T-helper 1 cell treated with Interleukin-12 subunit alpha and Interleukin-12 subunit beta and Interleukin-4 antibody, amounts not matched to agents 30 μg/mL and 1 μg/mL, for 36 hours (primary cell): ENCODE measurements at regions not wholly inside any gene's neighbourhood (a gene's known extent, or its start where the extent isn't known, plus 50 kb on each side); places are given as distances from the start of the nearest gene placed in this dataset.

Experiments
- H3K27ac Mint-ChIP-seq: one replicate; pipeline ENCODE4 v1.8.0; 2021; ENCODE audit warnings: mild to moderate bottlenecking, mixed read lengths
- H3K27me3 Mint-ChIP-seq: one replicate; pipeline ENCODE4 v1.8.0; 2021; ENCODE audit warnings: low read depth, mixed read lengths
- H3K36me3 Mint-ChIP-seq: one replicate; pipeline ENCODE4 v1.8.0; 2021; ENCODE audit warnings: low read depth, mixed read lengths
- H3K4me1 Mint-ChIP-seq: one replicate; pipeline ENCODE4 v1.8.0; 2021; ENCODE audit warnings: low read depth, mixed read lengths
- H3K4me3 Mint-ChIP-seq: one replicate; pipeline ENCODE4 v1.8.0; 2021; ENCODE audit warnings: mild to moderate bottlenecking, moderate library complexity, mixed read lengths
- H3K9me3 Mint-ChIP-seq: one replicate; pipeline ENCODE4 v1.8.0; 2021; ENCODE audit warnings: mixed read lengths

DNA sequence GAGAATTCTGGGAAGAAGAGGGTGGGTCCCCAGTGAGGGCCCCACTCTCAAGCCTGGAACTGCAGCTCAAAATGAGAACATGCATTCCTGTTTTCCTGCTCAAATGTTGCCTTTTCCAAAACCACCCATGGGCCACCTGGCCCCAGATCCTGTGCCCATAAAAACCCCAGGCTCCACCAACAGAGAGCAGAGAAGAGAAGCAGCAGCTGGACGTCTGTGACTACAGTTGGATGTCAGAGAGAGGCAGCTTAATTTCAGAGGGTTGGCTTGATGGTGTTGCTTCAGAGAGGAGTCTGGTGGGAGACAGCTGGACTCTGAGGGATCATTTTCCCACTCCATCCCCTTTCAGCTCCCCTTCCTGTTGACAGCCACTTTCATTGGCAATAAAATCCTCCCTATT is 256.4 kb downstream of the FZD1 start:
- no peaks in the 10 kb centered on the region for H3K36me3 Mint-ChIP-seq
- H3K27me3 Mint-ChIP-seq = no peaks in the 10 kb centered on the region
- H3K4me1 Mint-ChIP-seq = no peaks in the 10 kb centered on the region
- no peaks in the 10 kb centered on the region for H3K9me3 Mint-ChIP-seq
- no peak overlapping the region for H3K4me3 Mint-ChIP-seq
- H3K27ac Mint-ChIP-seq = no peak overlapping the region

- no peaks in the 10 kb centered on the region for H3K4me1 Mint-ChIP-seq
- H3K9me3 Mint-ChIP-seq = peaks cover 18% of the 10 kb centered on the region
- H3K36me3 Mint-ChIP-seq = no peaks in the 10 kb centered on the region
- no peaks in the 10 kb centered on the region for H3K27me3 Mint-ChIP-seq
- no peak overlapping the region for H3K27ac Mint-ChIP-seq
- no peak overlapping the region for H3K4me3 Mint-ChIP-seq
Observed at GRCh38 chr7:91526404-91526803, 262.2 kb downstream of the FZD1 start.

GRCh38 chr7:91527460-91527859 is 263.2 kb downstream of the FZD1 start:
- H3K27me3 Mint-ChIP-seq = no peaks in the 10 kb centered on the region
- no peak overlapping the region for H3K4me3 Mint-ChIP-seq
- no peaks in the 10 kb centered on the region for H3K4me1 Mint-ChIP-seq
- H3K27ac Mint-ChIP-seq = no peak overlapping the region
- no peaks in the 10 kb centered on the region for H3K36me3 Mint-ChIP-seq
- H3K9me3 Mint-ChIP-seq = peaks cover 18% of the 10 kb centered on the region

DNA sequence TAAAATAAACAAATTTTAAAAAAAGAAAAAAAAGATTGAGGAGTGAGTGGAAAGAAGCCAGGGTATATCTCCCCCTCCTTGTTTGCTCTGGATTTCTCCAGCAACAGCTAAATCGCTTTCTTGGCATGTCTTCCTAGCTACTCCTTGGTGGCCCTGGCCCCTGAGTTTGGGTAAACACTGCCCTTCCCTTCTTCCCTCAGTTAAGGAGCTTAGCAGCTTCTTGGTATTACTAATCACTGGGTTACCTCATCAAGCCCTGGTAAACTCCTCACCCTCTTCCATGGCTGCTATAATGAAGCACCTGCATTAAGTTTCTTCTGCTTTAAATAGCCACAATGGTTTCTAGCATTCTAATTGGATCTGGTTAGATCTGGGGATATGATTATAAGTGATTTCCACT is 269.8 kb downstream of the FZD1 start:
- Mint-ChIP-seq H3K4me1 (no peaks in the 10 kb centered on the region), H3K27me3 (no peaks in the 10 kb centered on the region), H3K36me3 (no peaks in the 10 kb centered on the region)

DNA sequence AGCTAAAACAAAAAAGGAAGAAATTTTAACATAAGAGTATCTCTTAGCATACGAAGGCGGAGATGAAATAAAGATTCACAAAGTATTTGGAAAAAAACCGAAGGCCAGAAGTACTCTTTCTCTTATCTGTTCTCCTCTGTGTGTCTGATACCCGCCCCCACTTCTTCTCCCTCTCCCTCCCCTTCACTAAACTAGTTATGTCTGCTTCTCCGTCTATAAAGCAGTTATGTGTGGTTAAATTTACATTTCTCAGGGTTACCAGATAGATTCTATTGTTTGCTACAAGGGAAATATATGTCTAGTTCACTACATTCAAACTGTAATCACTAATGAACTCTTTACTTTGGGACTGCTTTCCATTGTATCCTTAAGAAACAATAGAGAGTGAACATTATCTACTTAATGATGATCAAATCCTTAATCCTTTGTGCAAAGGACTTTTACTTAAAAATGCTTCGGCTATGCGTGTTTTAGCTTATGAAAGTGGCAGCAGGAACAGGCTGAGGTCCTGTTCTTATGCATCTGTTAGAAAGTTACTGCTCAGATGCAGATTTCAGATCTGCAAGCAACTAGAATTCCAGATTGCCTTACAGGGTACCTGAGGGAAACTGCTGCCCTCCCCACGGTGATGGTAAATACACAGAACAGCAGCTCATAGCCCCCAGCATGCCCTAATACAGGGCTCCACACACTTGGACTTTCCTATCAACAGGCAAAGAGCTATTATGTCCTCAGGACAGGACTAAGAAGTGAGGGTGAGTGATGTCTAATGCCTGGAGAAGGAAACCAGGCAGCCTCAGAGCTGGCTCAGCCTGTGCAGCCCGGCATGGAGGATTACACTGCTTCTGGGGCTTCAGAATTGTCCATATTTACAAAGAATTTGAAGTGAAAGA is 273.3 kb downstream of the FZD1 start:
- Mint-ChIP-seq H3K27ac (no peak overlapping the region), H3K4me1 (no peaks in the 10 kb centered on the region), H3K27me3 (no peaks in the 10 kb centered on the region), H3K36me3 (no peaks in the 10 kb centered on the region), H3K9me3 (peaks cover 4% of the 10 kb centered on the region), H3K4me3 (no peak overlapping the region)

More for the DNA sequence above, 269.8 kb downstream of the FZD1 start:
- Mint-ChIP-seq H3K4me3 (no peak overlapping the region), H3K9me3 (peaks cover 18% of the 10 kb centered on the region), H3K27ac (no peak overlapping the region)

DNA sequence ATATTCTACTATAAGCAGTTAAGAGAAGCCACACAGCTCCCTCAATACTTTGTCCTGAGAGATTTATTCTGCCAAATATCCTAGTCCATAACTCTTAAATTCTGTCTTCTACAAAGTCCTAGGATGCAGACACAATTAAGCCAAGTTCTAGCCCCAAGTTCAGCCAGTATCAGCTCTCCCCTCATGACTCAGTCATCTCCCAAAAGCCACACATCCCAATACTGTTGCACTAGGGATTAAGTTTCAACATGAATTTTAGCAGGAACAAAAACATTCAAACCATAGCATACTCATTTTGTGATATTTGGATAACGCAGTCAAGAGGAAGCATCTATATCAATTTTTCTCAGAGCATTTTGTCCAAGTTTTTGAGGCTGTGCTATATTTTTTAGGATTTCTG is 277.4 kb downstream of the FZD1 start:
- Mint-ChIP-seq H3K4me1 (no peaks in the 10 kb centered on the region), H3K27me3 (no peaks in the 10 kb centered on the region), H3K4me3 (no peak overlapping the region), H3K36me3 (no peaks in the 10 kb centered on the region), H3K9me3 (no peaks in the 10 kb centered on the region), H3K27ac (no peak overlapping the region)

- Mint-ChIP-seq H3K36me3 (no peaks in the 10 kb centered on the region), H3K9me3 (no peaks in the 10 kb centered on the region), H3K4me3 (no peak overlapping the region), H3K27ac (no peak overlapping the region), H3K4me1 (no peaks in the 10 kb centered on the region), H3K27me3 (no peaks in the 10 kb centered on the region)
Observed at GRCh38 chr7:91543646-91544045, 279.4 kb downstream of the FZD1 start.

DNA sequence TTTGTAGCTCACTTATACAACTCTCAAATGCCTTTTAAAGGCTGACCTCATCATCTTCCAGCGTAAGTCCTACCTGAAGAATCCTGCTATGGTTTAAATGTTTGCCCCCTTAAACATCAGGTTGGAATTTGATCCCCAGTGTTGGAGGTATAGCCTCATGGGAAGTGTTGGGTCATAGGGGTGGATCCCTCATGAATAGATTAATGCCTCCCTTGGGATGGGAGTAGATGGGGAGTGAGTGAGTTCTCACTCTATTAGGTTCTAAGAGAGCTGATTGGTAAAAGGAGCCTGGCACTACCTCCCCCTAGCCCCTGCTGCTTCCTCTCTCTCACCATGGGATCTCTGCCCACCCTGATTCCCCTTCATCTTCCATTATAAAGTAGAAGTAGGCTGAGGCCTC is 285.6 kb downstream of the FZD1 start:
- H3K4me3 Mint-ChIP-seq = no peak overlapping the region
- H3K4me1 Mint-ChIP-seq = no peaks in the 10 kb centered on the region
- no peaks in the 10 kb centered on the region for H3K27me3 Mint-ChIP-seq
- no peaks in the 10 kb centered on the region for H3K36me3 Mint-ChIP-seq
- no peaks in the 10 kb centered on the region for H3K9me3 Mint-ChIP-seq
- no peak overlapping the region for H3K27ac Mint-ChIP-seq

DNA sequence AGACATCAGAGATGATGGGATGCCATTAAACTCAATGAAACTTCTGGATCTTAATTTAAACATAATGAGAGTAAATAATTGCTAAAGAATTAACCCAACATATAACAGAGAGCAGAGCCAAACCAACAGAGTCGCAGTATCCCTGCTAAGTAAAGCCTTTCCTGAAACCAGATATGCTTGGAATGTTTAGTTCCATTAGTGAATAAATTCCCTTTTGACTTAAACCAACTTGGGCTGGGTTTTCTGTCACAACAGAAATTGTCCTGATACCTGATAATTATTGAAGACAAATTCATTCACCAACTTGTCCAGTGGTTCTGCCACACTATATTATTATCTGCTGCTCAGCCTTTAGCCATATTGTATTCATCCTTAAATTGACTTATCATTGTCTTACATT is 286.7 kb downstream of the FZD1 start:
- Mint-ChIP-seq H3K9me3 (no peaks in the 10 kb centered on the region), H3K4me3 (no peak overlapping the region), H3K36me3 (no peaks in the 10 kb centered on the region), H3K4me1 (no peaks in the 10 kb centered on the region), H3K27ac (no peak overlapping the region), H3K27me3 (no peaks in the 10 kb centered on the region)

GRCh38 chr7:91551377-91552175 is 287.3 kb downstream of the FZD1 start:
- Mint-ChIP-seq H3K4me1 (no peaks in the 10 kb centered on the region), H3K27ac (no peak overlapping the region), H3K36me3 (no peaks in the 10 kb centered on the region), H3K4me3 (no peak overlapping the region), H3K9me3 (no peaks in the 10 kb centered on the region), H3K27me3 (no peaks in the 10 kb centered on the region)

DNA sequence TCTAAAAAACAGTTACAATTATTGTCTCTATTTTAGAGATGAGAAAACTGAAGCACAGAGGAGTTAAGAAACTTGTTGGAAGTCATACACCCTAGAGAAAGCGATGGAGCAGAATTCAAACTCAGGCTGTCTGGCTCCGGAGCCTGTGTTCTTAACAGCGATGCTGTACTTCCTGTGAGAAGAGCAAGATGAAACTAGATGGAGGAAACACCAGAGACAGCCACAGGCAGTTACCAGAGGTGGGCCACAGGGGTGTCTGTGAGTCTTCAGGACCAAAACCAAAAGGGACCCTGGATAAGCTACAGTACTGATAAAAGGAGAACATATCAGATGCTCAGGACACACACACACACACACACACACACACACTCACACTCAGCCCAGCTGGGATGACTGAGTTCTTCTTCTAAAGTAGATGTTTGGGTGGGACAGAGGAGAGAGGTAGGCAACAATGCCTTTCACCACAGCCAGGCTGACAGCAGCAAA is 289.2 kb downstream of the FZD1 start:
- no peaks in the 10 kb centered on the region for H3K9me3 Mint-ChIP-seq
- H3K27ac Mint-ChIP-seq = no peak overlapping the region
- H3K4me1 Mint-ChIP-seq = peaks cover 7% of the 10 kb centered on the region
- no peaks in the 10 kb centered on the region for H3K27me3 Mint-ChIP-seq
- H3K4me3 Mint-ChIP-seq = no peak overlapping the region
- no peaks in the 10 kb centered on the region for H3K36me3 Mint-ChIP-seq

- H3K27ac Mint-ChIP-seq = no peak overlapping the region
- no peaks in the 10 kb centered on the region for H3K9me3 Mint-ChIP-seq
- H3K4me3 Mint-ChIP-seq = no peak overlapping the region
- H3K4me1 Mint-ChIP-seq = peaks cover 7% of the 10 kb centered on the region
- H3K36me3 Mint-ChIP-seq = no peaks in the 10 kb centered on the region
- no peaks in the 10 kb centered on the region for H3K27me3 Mint-ChIP-seq
Observed at GRCh38 chr7:91554883-91555282, 290.6 kb downstream of the FZD1 start.

DNA sequence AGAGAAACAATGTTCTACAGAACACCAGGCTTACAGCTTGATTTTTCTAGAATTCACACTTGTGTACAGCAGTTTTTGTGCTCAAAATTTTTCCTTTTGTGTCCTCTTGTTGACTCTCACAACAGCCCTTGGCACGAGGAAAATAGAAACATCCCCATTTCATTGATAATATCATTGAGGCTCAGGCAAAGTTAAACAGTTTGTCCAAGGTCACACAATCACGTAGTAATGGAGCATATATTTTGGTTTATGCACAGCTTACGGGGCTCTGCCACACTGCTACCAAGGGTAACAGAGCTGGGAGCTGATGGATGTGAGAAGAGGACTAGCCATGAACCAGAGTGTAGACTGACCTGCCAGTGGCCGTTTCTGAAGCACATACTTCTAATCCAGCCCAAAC is 292.0 kb downstream of the FZD1 start:
- Mint-ChIP-seq H3K36me3 (no peaks in the 10 kb centered on the region), H3K4me1 (peaks cover 7% of the 10 kb centered on the region), H3K27ac (no peak overlapping the region), H3K4me3 (no peak overlapping the region), H3K27me3 (no peaks in the 10 kb centered on the region), H3K9me3 (no peaks in the 10 kb centered on the region)

DNA sequence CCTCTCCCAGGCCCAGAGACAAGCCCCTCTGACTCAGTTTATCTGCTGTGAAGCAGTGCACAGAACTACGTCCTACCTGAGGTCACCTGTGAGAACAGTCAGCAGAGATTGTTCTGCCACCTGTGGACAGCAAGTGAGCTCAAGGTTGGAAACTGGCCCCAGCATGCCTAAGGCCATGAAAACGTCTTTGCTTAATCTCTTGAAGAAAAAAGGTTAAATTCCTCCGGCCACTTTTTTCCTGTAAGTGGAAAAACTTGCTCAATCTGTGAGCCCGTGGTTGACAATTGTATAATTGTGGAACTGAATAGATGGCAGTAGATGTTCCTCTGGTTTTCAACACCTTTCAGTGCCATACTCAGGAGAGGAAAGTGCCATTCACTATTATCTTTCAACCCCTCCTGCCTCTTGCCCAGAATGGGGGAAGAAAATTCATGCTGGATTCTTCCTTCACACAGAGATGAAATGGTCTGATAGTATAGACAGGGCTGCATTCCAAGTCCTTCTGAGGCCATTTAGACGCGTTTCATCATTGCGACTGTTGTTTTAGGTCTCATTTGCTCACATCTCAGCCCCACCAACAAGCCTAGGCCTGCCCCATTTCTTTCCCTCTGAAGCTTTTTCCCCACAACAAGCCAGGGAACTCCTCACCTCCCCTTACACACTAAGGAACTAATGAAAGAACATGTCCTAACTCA is 292.9 kb downstream of the FZD1 start:
- Mint-ChIP-seq H3K36me3 (no peaks in the 10 kb centered on the region), H3K27ac (no peak overlapping the region), H3K27me3 (no peaks in the 10 kb centered on the region), H3K9me3 (no peaks in the 10 kb centered on the region), H3K4me3 (no peak overlapping the region), H3K4me1 (peaks cover 7% of the 10 kb centered on the region)
